HG03196 (cell line): ENCODE measurements at regions not wholly inside any gene's neighbourhood (a gene's known extent, or its start where the extent isn't known, plus 50 kb on each side); places are given as distances from the start of the nearest gene placed in this dataset.
A peak's percentile ranks its signal among the peaks of the same experiment; 100 is the strongest.
"Not testable (repeated sequence)": the region's sequence is repeated elsewhere in the genome, so short reads cannot be mapped to it uniquely, and the experiment has no call there.

ENCODE experiments used
- ATAC-seq: cut with Tn5 transposase; IDR thresholded peaks from one replicate; pipeline ENCODE4 v1.9.1; 2021; ENCODE audit not compliant: unreplicated experiment

GRCh38 chr13:73327579-73327978 lies 268.8 kb downstream of the KLF5 start:
- ATAC-seq, result no peak

- peak; percentile 90 for ATAC-seq
These were observed 267.1 kb downstream of the KLF5 start for GRCh38 chr13:73325723-73326558.

- ATAC-seq, result no peak
These were observed 266.3 kb downstream of the KLF5 start for GRCh38 chr13:73324842-73325722.

- ATAC-seq, result no peak
These were observed 264.8 kb downstream of the KLF5 start for GRCh38 chr13:73323615-73324014.

GRCh38 chr13:73321043-73321442 lies 262.2 kb downstream of the KLF5 start:
- no peak for ATAC-seq

- no peak for ATAC-seq
These were observed 258.3 kb downstream of the KLF5 start for GRCh38 chr13:73317140-73317539.

- ATAC-seq, result no peak
These were observed 251.6 kb downstream of the KLF5 start for GRCh38 chr13:73310366-73310765.

- no peak for ATAC-seq
These were observed 248.7 kb downstream of the KLF5 start for GRCh38 chr13:73307481-73307880.

GRCh38 chr13:73306688-73307087 lies 247.9 kb downstream of the KLF5 start:
- ATAC-seq, result no peak

- no peak for ATAC-seq
These were observed 245.6 kb downstream of the KLF5 start for GRCh38 chr13:73304442-73304841.

- ATAC-seq, result no peak
These were observed 245.0 kb downstream of the KLF5 start for GRCh38 chr13:73303851-73304250.

- ATAC-seq, result not testable (repeated sequence)
These were observed 242.8 kb downstream of the KLF5 start for GRCh38 chr13:73301622-73302021.

- no peak for ATAC-seq
These were observed 242.1 kb downstream of the KLF5 start for GRCh38 chr13:73300718-73301425.

- ATAC-seq, result no peak
These were observed 241.0 kb downstream of the KLF5 start for GRCh38 chr13:73299787-73300186.

- no peak for ATAC-seq
These were observed 235.2 kb downstream of the KLF5 start for GRCh38 chr13:73293913-73294523.

GRCh38 chr13:73292127-73292526 lies 233.3 kb downstream of the KLF5 start:
- ATAC-seq, result no peak

- ATAC-seq, result no peak
These were observed 232.0 kb downstream of the KLF5 start for GRCh38 chr13:73290844-73291243.

GRCh38 chr13:73288596-73288995 lies 229.8 kb downstream of the KLF5 start:
- no peak for ATAC-seq

GRCh38 chr13:73287831-73288230 lies 229.0 kb downstream of the KLF5 start:
- no peak for ATAC-seq

- ATAC-seq, result no peak
These were observed 228.3 kb downstream of the KLF5 start for GRCh38 chr13:73286942-73287620.
